ENCODE measurements at regions not wholly inside any gene's neighbourhood (a gene's known extent, or its start where the extent isn't known, plus 50 kb on each side); places are given as distances from the start of the nearest gene placed in this dataset.

- H3K9me3 Mint-ChIP-seq (ENCODE audit: low read depth), result no peaks in the 10 kb centered on the region
- peaks cover 12% of the 10 kb centered on the region for H3K36me3 Mint-ChIP-seq (ENCODE audit: insufficient read depth)
- no peak overlapping the region for H3K4me3 Mint-ChIP-seq (ENCODE audit: low read depth)
- peaks cover 22% of the 10 kb centered on the region for H3K4me1 Mint-ChIP-seq (ENCODE audit: low read depth)
- H3K27me3 Mint-ChIP-seq, result no peaks in the 10 kb centered on the region
- H3K27ac Mint-ChIP-seq, result no peak overlapping the region
- no peak for DNase-seq (ENCODE audit: low spot score, unreplicated experiment)
- TF ChIP-seq CTCF (IDR thresholded peaks at IDR 0.05; ENCODE audit: unreplicated experiment), result no peak
Measured at GRCh38 chr6:22142856-22143255, 154.0 kb downstream of the PRL start.

GRCh38 chr6:22145376-22145775, 151.5 kb downstream of the PRL start:
- Mint-ChIP-seq H3K9me3 (ENCODE audit: low read depth) (no peaks in the 10 kb centered on the region), H3K27ac (peak overlapping the region; percentile 28), H3K27me3 (no peaks in the 10 kb centered on the region), H3K36me3 (ENCODE audit: insufficient read depth) (peaks cover 12% of the 10 kb centered on the region), H3K4me3 (ENCODE audit: low read depth) (no peak overlapping the region), H3K4me1 (ENCODE audit: low read depth) (peaks cover 45% of the 10 kb centered on the region)
- DNase-seq (ENCODE audit: low spot score, unreplicated experiment), result no peak
- no peak for TF ChIP-seq CTCF (IDR thresholded peaks at IDR 0.05; ENCODE audit: unreplicated experiment)

- Mint-ChIP-seq H3K27me3 (no peaks in the 10 kb centered on the region), H3K4me3 (ENCODE audit: low read depth) (no peak overlapping the region), H3K36me3 (ENCODE audit: insufficient read depth) (peaks cover 12% of the 10 kb centered on the region), H3K9me3 (ENCODE audit: low read depth) (no peaks in the 10 kb centered on the region), H3K4me1 (ENCODE audit: low read depth) (peaks cover 43% of the 10 kb centered on the region), H3K27ac (peak overlapping the region; percentile 92)
- no peak for TF ChIP-seq CTCF (IDR thresholded peaks at IDR 0.05; ENCODE audit: unreplicated experiment)
- DNase-seq (ENCODE audit: low spot score, unreplicated experiment), result no peak
Measured at GRCh38 chr6:22145823-22146677, 150.8 kb downstream of the PRL start.

- peaks cover 12% of the 10 kb centered on the region for H3K36me3 Mint-ChIP-seq (ENCODE audit: insufficient read depth)
- peaks cover 37% of the 10 kb centered on the region for H3K4me1 Mint-ChIP-seq (ENCODE audit: low read depth)
- DNase-seq (ENCODE audit: low spot score, unreplicated experiment), result no peak
- no peak for TF ChIP-seq CTCF (IDR thresholded peaks at IDR 0.05; ENCODE audit: unreplicated experiment)
- H3K27me3 Mint-ChIP-seq, result no peaks in the 10 kb centered on the region
- H3K4me3 Mint-ChIP-seq (ENCODE audit: low read depth), result no peak overlapping the region
- no peaks in the 10 kb centered on the region for H3K9me3 Mint-ChIP-seq (ENCODE audit: low read depth)
- H3K27ac Mint-ChIP-seq, result no peak overlapping the region
Measured at GRCh38 chr6:22146678-22146930, 150.2 kb downstream of the PRL start.

- DNase-seq (ENCODE audit: low spot score, unreplicated experiment), result no peak
- TF ChIP-seq CTCF (IDR thresholded peaks at IDR 0.05; ENCODE audit: unreplicated experiment), result no peak
- Mint-ChIP-seq H3K36me3 (ENCODE audit: insufficient read depth) (peaks cover 12% of the 10 kb centered on the region), H3K9me3 (ENCODE audit: low read depth) (no peaks in the 10 kb centered on the region), H3K4me1 (ENCODE audit: low read depth) (peaks cover 36% of the 10 kb centered on the region), H3K27ac (no peak overlapping the region), H3K4me3 (ENCODE audit: low read depth) (no peak overlapping the region), H3K27me3 (no peaks in the 10 kb centered on the region)
Measured at GRCh38 chr6:22146931-22147701, 149.7 kb downstream of the PRL start.
